ENCODE measurements at regions not wholly inside any gene's neighbourhood (a gene's known extent, or its start where the extent isn't known, plus 50 kb on each side); places are given as distances from the start of the nearest gene placed in this dataset.

GRCh38 chr11:39120890-39121289 is 2338.6 kb downstream of the LRRC4C start:
- DNase-seq (ENCODE audit: low read depth in 6 of 9, low spot score in 9 of 9) = no peak
- WGBS = 94% methylated on average over 5 of the region's 5 CpGs
- Histone ChIP-seq H3K36me3 (ENCODE audit: control insufficient read depth in 2 of 2, insufficient read depth in 2 of 2, low read length in 1 of 2) (no peaks in the 10 kb centered on the region), H3K4me3 (ENCODE audit: low read length in 2 of 2) (no peak overlapping the region), H3K27ac (ENCODE audit: low read depth in 1 of 2, low read length in 1 of 2) (no peak overlapping the region), H3K27me3 (ENCODE audit: control insufficient read depth in 2 of 2, insufficient read depth in 1 of 2, low read length in 1 of 2) (no peaks in the 10 kb centered on the region), H3K9me3 (ENCODE audit: control insufficient read depth in 2 of 2, insufficient read depth in 1 of 2, low read length in 1 of 2) (peaks cover 0 to 5% of the 10 kb centered on the region in 2 donors), H3K4me1 (ENCODE audit: control insufficient read depth in 2 of 2, insufficient read depth in 2 of 2, low read length in 2 of 2) (no peaks in the 10 kb centered on the region)

DNA sequence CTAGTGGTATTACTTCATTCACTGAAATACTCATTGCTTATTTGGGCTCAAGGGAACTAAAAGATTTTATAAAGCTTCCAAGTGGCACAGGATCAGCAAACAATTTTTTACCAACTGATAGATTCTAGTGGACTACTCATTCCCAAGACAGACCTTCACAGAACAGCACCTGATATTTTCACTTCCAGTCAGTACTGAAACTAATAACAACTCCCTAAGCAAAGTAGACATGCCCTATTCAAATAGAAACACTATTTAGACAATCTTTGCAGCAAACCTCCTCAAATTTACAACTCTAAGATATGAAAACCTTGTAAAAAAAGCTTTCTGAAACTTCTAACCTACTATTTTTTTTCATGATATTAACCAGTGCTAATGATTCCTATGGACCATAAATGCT is 2345.8 kb downstream of the LRRC4C start:
- Histone ChIP-seq H3K36me3 (ENCODE audit: control insufficient read depth in 2 of 2, insufficient read depth in 2 of 2, low read length in 1 of 2) (no peaks in the 10 kb centered on the region), H3K4me3 (ENCODE audit: low read length in 2 of 2) (no peak overlapping the region), H3K9me3 (ENCODE audit: control insufficient read depth in 2 of 2, insufficient read depth in 1 of 2, low read length in 1 of 2) (no peaks in the 10 kb centered on the region), H3K4me1 (ENCODE audit: control insufficient read depth in 2 of 2, insufficient read depth in 2 of 2, low read length in 2 of 2) (no peaks in the 10 kb centered on the region), H3K27me3 (ENCODE audit: control insufficient read depth in 2 of 2, insufficient read depth in 1 of 2, low read length in 1 of 2) (no peaks in the 10 kb centered on the region), H3K27ac (ENCODE audit: low read depth in 1 of 2, low read length in 1 of 2) (no peak overlapping the region)
- DNase-seq (ENCODE audit: low read depth in 6 of 9, low spot score in 9 of 9) = no peak

GRCh38 chr11:39102236-39102635 is 2357.2 kb downstream of the LRRC4C start:
- Histone ChIP-seq H3K9me3 (ENCODE audit: control insufficient read depth in 2 of 2, insufficient read depth in 1 of 2, low read length in 1 of 2) (peaks cover 0 to 7% of the 10 kb centered on the region in 2 donors), H3K4me3 (ENCODE audit: low read length in 2 of 2) (no peak overlapping the region), H3K27me3 (ENCODE audit: control insufficient read depth in 2 of 2, insufficient read depth in 1 of 2, low read length in 1 of 2) (no peaks in the 10 kb centered on the region), H3K4me1 (ENCODE audit: control insufficient read depth in 2 of 2, insufficient read depth in 2 of 2, low read length in 2 of 2) (no peaks in the 10 kb centered on the region), H3K36me3 (ENCODE audit: control insufficient read depth in 2 of 2, insufficient read depth in 2 of 2, low read length in 1 of 2) (no peaks in the 10 kb centered on the region), H3K27ac (ENCODE audit: low read depth in 1 of 2, low read length in 1 of 2) (no peak overlapping the region)
- WGBS = 89% methylated on average over 2 of the region's 2 CpGs
- no peak for DNase-seq (ENCODE audit: low read depth in 6 of 9, low spot score in 9 of 9)

DNA sequence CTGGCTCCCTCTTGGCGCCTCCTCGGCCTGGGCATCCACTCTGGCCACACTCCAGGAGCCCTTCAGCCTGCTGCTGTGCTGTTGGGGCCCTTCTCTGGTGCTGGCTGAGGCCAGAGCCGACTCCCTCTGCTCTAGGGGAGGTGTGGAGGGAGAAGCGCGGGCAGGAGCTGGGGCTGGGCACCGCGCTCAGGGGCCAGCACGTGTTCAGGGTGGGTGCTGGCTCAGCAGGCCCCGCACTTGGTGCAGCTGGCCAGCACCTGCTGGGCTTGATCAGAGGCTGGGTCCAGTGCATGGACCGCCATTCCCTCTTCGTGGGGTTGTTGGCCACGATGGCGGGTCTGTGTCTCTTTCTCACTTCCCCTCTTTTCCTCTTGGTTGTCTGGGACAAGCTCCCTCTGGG is 2381.0 kb downstream of the LRRC4C start:
- no peaks in the 10 kb centered on the region for H3K36me3 ChIP-seq (ENCODE audit: control insufficient read depth in 2 of 2, insufficient read depth in 2 of 2, low read length in 1 of 2)
- WGBS = 94% methylated on average over 13 of the region's 13 CpGs
- no peak for DNase-seq (ENCODE audit: low read depth in 6 of 9, low spot score in 9 of 9)

GRCh38 chr11:39037611-39038010 is 2421.8 kb downstream of the LRRC4C start:
- no peak for DNase-seq (ENCODE audit: low read depth in 6 of 9, low spot score in 9 of 9)
- H3K4me3 ChIP-seq (ENCODE audit: low read length in 2 of 2) = no peak overlapping the region
- H3K27me3 ChIP-seq (ENCODE audit: control insufficient read depth in 2 of 2, insufficient read depth in 1 of 2, low read length in 1 of 2) = no peaks in the 10 kb centered on the region
- no peaks in the 10 kb centered on the region for H3K9me3 ChIP-seq (ENCODE audit: control insufficient read depth in 2 of 2, insufficient read depth in 1 of 2, low read length in 1 of 2)
- no peaks in the 10 kb centered on the region for H3K4me1 ChIP-seq (ENCODE audit: control insufficient read depth in 2 of 2, insufficient read depth in 2 of 2, low read length in 2 of 2)
- no peaks in the 10 kb centered on the region for H3K36me3 ChIP-seq (ENCODE audit: control insufficient read depth in 2 of 2, insufficient read depth in 2 of 2, low read length in 1 of 2)
- H3K27ac ChIP-seq (ENCODE audit: low read depth in 1 of 2, low read length in 1 of 2) = no peak overlapping the region

More for the DNA sequence above, 2381.0 kb downstream of the LRRC4C start:
- H3K9me3 ChIP-seq (ENCODE audit: control insufficient read depth in 2 of 2, insufficient read depth in 1 of 2, low read length in 1 of 2) = peaks cover 0 to 8% of the 10 kb centered on the region in 2 donors
- H3K27me3 ChIP-seq (ENCODE audit: control insufficient read depth in 2 of 2, insufficient read depth in 1 of 2, low read length in 1 of 2) = no peaks in the 10 kb centered on the region
- H3K4me3 ChIP-seq (ENCODE audit: low read length in 2 of 2) = no peak overlapping the region
- no peak overlapping the region for H3K27ac ChIP-seq (ENCODE audit: low read depth in 1 of 2, low read length in 1 of 2)
- H3K4me1 ChIP-seq (ENCODE audit: control insufficient read depth in 2 of 2, insufficient read depth in 2 of 2, low read length in 2 of 2) = no peaks in the 10 kb centered on the region

DNA sequence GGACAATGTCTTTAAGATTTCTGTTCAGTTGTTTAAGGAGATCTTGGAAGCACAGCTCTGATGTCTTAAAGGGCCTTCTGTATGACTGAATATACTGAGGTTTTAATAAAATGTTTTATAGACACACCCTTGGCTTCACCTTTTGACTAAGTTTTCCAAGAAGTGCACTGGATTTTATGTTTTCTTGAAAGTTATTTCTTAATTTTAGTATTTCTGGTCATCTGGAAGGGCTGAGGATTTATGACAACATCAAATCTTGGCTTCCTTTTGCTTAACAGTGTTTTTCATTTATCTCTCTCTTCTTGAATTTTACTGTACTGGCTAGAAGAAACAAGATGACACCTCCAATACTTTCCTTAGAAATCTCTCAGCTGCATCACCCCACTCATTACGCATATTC is 2423.4 kb downstream of the LRRC4C start:
- DNase-seq (ENCODE audit: low read depth in 6 of 9, low spot score in 9 of 9) = no peak
- Histone ChIP-seq H3K4me1 (ENCODE audit: control insufficient read depth in 2 of 2, insufficient read depth in 2 of 2, low read length in 2 of 2) (no peaks in the 10 kb centered on the region), H3K4me3 (ENCODE audit: low read length in 2 of 2) (no peak overlapping the region), H3K36me3 (ENCODE audit: control insufficient read depth in 2 of 2, insufficient read depth in 2 of 2, low read length in 1 of 2) (no peaks in the 10 kb centered on the region), H3K27me3 (ENCODE audit: control insufficient read depth in 2 of 2, insufficient read depth in 1 of 2, low read length in 1 of 2) (no peaks in the 10 kb centered on the region), H3K9me3 (ENCODE audit: control insufficient read depth in 2 of 2, insufficient read depth in 1 of 2, low read length in 1 of 2) (no peaks in the 10 kb centered on the region), H3K27ac (ENCODE audit: low read depth in 1 of 2, low read length in 1 of 2) (no peak overlapping the region)
- WGBS = 97% methylated on average over 1 of the region's 1 CpG

DNA sequence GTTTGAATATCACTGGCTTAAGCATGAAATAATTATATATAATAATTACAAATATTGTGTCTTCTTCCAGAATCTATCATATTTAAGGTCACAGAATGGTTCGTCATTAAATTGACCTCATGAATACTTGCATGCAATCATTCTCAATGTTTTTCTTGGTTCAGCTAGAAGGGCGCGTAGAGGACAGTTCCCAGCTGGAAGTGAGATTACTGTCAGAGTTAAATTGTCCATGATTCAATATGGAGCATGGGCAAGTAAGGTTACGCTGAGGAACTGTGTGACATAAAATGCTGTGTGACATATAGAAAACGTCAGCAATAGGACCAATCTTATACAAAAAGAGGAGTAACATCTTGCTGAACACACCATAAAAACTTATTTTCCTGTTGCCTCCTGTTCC is 2423.5 kb upstream of the RAG2 start:
- Histone ChIP-seq H3K4me3 (ENCODE audit: low read length in 2 of 2) (no peak overlapping the region), H3K27me3 (ENCODE audit: control insufficient read depth in 2 of 2, insufficient read depth in 1 of 2, low read length in 1 of 2) (no peaks in the 10 kb centered on the region), H3K4me1 (ENCODE audit: control insufficient read depth in 2 of 2, insufficient read depth in 2 of 2, low read length in 2 of 2) (no peaks in the 10 kb centered on the region), H3K36me3 (ENCODE audit: control insufficient read depth in 2 of 2, insufficient read depth in 2 of 2, low read length in 1 of 2) (no peaks in the 10 kb centered on the region), H3K27ac (ENCODE audit: low read depth in 1 of 2, low read length in 1 of 2) (no peak overlapping the region), H3K9me3 (ENCODE audit: control insufficient read depth in 2 of 2, insufficient read depth in 1 of 2, low read length in 1 of 2) (no peaks in the 10 kb centered on the region)
- WGBS = 79% methylated on average over 5 of the region's 5 CpGs
- no peak for DNase-seq (ENCODE audit: low read depth in 6 of 9, low spot score in 9 of 9)

DNA sequence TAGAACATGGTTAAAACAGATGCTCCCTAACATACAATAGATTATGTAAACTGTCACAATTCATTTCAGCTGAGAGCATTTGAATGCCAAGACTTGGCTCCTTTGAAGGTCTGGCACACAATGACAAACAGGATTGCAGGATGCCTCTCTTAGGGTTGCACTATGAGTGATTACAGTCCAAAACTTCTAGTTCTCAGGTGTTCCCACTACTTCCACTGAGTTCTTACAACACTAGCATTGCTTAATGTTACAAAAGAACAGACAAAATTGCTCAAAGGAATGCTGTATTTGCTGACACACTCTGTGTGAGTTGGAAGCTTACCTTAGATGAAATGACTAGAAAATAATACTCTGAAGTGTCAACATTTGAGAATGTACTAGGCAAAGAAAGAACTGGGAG is 2413.8 kb upstream of the RAG2 start:
- no peaks in the 10 kb centered on the region for H3K27me3 ChIP-seq (ENCODE audit: control insufficient read depth in 2 of 2, insufficient read depth in 1 of 2, low read length in 1 of 2)
- DNase-seq (ENCODE audit: low read depth in 6 of 9, low spot score in 9 of 9) = no peak
- no peaks in the 10 kb centered on the region for H3K4me1 ChIP-seq (ENCODE audit: control insufficient read depth in 2 of 2, insufficient read depth in 2 of 2, low read length in 2 of 2)
- H3K9me3 ChIP-seq (ENCODE audit: control insufficient read depth in 2 of 2, insufficient read depth in 1 of 2, low read length in 1 of 2) = peaks cover 0 to 8% of the 10 kb centered on the region in 2 donors
- no peak overlapping the region for H3K4me3 ChIP-seq (ENCODE audit: low read length in 2 of 2)
- H3K36me3 ChIP-seq (ENCODE audit: control insufficient read depth in 2 of 2, insufficient read depth in 2 of 2, low read length in 1 of 2) = no peaks in the 10 kb centered on the region
- H3K27ac ChIP-seq (ENCODE audit: low read depth in 1 of 2, low read length in 1 of 2) = no peak overlapping the region

DNA sequence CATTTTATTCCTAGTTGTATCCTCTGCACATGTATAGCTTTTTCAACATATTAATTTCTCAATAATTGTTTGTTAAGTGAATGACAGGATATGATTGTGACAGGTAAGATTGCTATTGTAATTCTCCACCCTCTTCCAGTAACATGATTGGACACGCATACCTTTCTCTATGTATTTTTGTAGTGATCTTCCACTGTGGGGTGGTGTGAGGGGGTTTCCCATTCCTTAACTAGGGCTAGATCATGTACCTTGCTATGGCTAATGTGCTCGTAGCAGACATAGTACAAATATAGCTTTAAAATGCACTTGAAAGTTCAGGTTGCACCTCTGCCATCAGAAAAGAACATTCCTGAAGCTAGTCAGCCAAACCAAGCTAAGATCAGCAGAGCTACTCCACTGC is 2392.8 kb upstream of the RAG2 start:
- DNase-seq (ENCODE audit: low read depth in 6 of 9, low spot score in 9 of 9) = no peak
- H3K4me1 ChIP-seq (ENCODE audit: control insufficient read depth in 2 of 2, insufficient read depth in 2 of 2, low read length in 2 of 2) = no peaks in the 10 kb centered on the region
- WGBS = 61% methylated on average over 2 of the region's 2 CpGs

DNA sequence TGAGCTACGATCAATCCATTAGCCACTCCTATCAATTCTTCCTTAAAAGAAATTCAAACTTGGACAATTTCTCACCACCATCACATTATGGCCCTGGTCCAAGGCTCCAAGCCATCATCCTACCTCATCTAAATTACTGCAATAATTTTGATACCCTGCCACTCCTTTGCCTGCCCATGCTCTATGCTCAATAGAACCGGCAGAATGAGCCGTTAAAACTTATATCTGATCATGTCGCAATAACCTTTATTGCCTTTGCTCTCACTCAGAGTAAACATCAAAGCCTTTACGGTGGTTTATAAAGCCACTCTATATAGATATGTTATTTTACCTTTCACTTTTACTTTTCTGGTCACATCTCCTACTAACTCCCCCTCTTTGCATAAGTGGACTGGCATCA is 2392.1 kb upstream of the RAG2 start:
- peaks cover 0 to 16% of the 10 kb centered on the region in 2 donors for H3K9me3 ChIP-seq (ENCODE audit: control insufficient read depth in 2 of 2, insufficient read depth in 1 of 2, low read length in 1 of 2)
- no peaks in the 10 kb centered on the region for H3K27me3 ChIP-seq (ENCODE audit: control insufficient read depth in 2 of 2, insufficient read depth in 1 of 2, low read length in 1 of 2)
- DNase-seq (ENCODE audit: low read depth in 6 of 9, low spot score in 9 of 9) = no peak
- no peaks in the 10 kb centered on the region for H3K36me3 ChIP-seq (ENCODE audit: control insufficient read depth in 2 of 2, insufficient read depth in 2 of 2, low read length in 1 of 2)
- H3K4me1 ChIP-seq (ENCODE audit: control insufficient read depth in 2 of 2, insufficient read depth in 2 of 2, low read length in 2 of 2) = no peaks in the 10 kb centered on the region
- no peak overlapping the region for H3K4me3 ChIP-seq (ENCODE audit: low read length in 2 of 2)
- 75% methylated on average over 5 of the region's 5 CpGs for WGBS
- H3K27ac ChIP-seq (ENCODE audit: low read depth in 1 of 2, low read length in 1 of 2) = no peak overlapping the region

More for the DNA sequence above, 2392.8 kb upstream of the RAG2 start:
- no peak overlapping the region for H3K4me3 ChIP-seq (ENCODE audit: low read length in 2 of 2)
- no peaks in the 10 kb centered on the region for H3K36me3 ChIP-seq (ENCODE audit: control insufficient read depth in 2 of 2, insufficient read depth in 2 of 2, low read length in 1 of 2)
- H3K27me3 ChIP-seq (ENCODE audit: control insufficient read depth in 2 of 2, insufficient read depth in 1 of 2, low read length in 1 of 2) = no peaks in the 10 kb centered on the region
- peaks cover 0 to 15% of the 10 kb centered on the region in 2 donors for H3K9me3 ChIP-seq (ENCODE audit: control insufficient read depth in 2 of 2, insufficient read depth in 1 of 2, low read length in 1 of 2)
- H3K27ac ChIP-seq (ENCODE audit: low read depth in 1 of 2, low read length in 1 of 2) = no peak overlapping the region
